ENCODE measurements at regions not wholly inside any gene's neighbourhood (a gene's known extent, or its start where the extent isn't known, plus 50 kb on each side); places are given as distances from the start of the nearest gene placed in this dataset.

GRCh38 chr6:137654365-137654981 is 160.3 kb upstream of the OLIG3 start:
- H3K4me3 ChIP-seq (ENCODE audit: control insufficient read depth, low read depth, low read length) = no peak overlapping the region
- no peak for TF ChIP-seq CTCF (conservative IDR thresholded peaks at IDR 0.05; ENCODE audit: control insufficient read depth, insufficient read depth, low read depth, low read length)
- no peak for DNase-seq (ENCODE audit: low read depth)

DNA sequence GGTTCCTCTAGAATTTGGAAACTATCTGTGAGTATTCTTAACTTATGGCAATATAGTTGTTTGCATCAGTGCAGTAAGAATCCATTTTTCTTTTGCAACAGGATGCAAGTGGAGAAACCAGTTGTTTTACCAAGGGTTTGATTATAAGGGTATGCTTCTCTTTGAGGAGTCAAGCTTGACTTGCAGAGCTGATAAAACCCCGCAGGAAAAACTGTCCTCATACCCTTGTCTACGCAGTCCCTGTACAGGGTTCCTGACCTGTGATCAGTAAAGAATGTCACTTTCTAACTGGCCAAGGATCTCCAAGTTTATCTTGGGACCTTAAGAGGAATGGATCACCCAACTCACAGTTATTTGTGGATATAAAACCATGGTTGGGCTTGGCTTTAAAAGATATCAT is 161.1 kb upstream of the OLIG3 start:
- no peak for DNase-seq (ENCODE audit: low read depth)
- no peak overlapping the region for H3K4me3 ChIP-seq (ENCODE audit: control insufficient read depth, low read depth, low read length)
- no peak for TF ChIP-seq CTCF (conservative IDR thresholded peaks at IDR 0.05; ENCODE audit: control insufficient read depth, insufficient read depth, low read depth, low read length)

- no peak for TF ChIP-seq CTCF (conservative IDR thresholded peaks at IDR 0.05; ENCODE audit: control insufficient read depth, insufficient read depth, low read depth, low read length)
- no peak for DNase-seq (ENCODE audit: low read depth)
- no peak overlapping the region for H3K4me3 ChIP-seq (ENCODE audit: control insufficient read depth, low read depth, low read length)
These were observed 162.5 kb upstream of the OLIG3 start for GRCh38 chr6:137656735-137657134.

GRCh38 chr6:137657351-137657911 is 163.2 kb upstream of the OLIG3 start:
- TF ChIP-seq CTCF (conservative IDR thresholded peaks at IDR 0.05; ENCODE audit: control insufficient read depth, insufficient read depth, low read depth, low read length) = no peak

DNA sequence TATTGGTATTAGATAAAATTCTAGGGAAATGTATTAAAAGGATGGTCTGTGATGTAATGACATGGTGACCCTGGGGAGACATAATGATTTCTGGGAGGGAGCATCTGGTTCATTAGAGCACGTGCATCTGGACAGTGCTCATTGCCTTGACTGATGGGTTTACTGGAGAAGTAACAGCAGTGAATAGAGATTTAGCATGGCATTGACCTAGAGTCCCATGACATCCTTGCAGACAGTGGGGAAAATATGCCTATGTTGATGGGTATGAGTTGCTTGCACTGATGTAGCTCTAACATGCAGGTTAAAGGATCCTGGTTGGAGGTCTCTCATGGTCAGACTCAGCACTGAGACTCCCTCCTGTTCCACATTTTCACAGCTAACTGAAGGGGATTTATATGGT is 164.1 kb upstream of the OLIG3 start:
- no peak for TF ChIP-seq CTCF (conservative IDR thresholded peaks at IDR 0.05; ENCODE audit: control insufficient read depth, insufficient read depth, low read depth, low read length)

More at GRCh38 chr6:137657351-137657911, 163.2 kb upstream of the OLIG3 start:
- DNase-seq (ENCODE audit: low read depth) = no peak
- no peak overlapping the region for H3K4me3 ChIP-seq (ENCODE audit: control insufficient read depth, low read depth, low read length)

GRCh38 chr6:137659871-137660270 is 165.7 kb upstream of the OLIG3 start:
- no peak for DNase-seq (ENCODE audit: low read depth)
- no peak for TF ChIP-seq CTCF (conservative IDR thresholded peaks at IDR 0.05; ENCODE audit: control insufficient read depth, insufficient read depth, low read depth, low read length)
- H3K4me3 ChIP-seq (ENCODE audit: control insufficient read depth, low read depth, low read length) = no peak overlapping the region

More for the DNA sequence above, 164.1 kb upstream of the OLIG3 start:
- DNase-seq (ENCODE audit: low read depth) = no peak
- no peak overlapping the region for H3K4me3 ChIP-seq (ENCODE audit: control insufficient read depth, low read depth, low read length)

Data from fibroblast of mammary gland (primary cell).